Motor neuron (in vitro differentiated cells): ENCODE measurements at regions not wholly inside any gene's neighbourhood (a gene's known extent, or its start where the extent isn't known, plus 50 kb on each side); places are given as distances from the start of the nearest gene placed in this dataset.

Source experiments
- ATAC-seq, 8 experiments: fragments of 200-7000 bp; cut with Tn5 transposase; replicated peaks in 6 of 8; 2 replicates each; pipeline ENCODE4 v1.8.0; 2021; ENCODE audit warnings: mild to moderate bottlenecking in 8 of 8, moderate library complexity in 8 of 8
- H3K27ac ChIP-seq, 2 donors: fragments of 250-450 bp; sonication (Bioruptor Pico); 2 replicates each; pipeline ENCODE4 v1.9.0; 2021; ENCODE audit warnings: antibody characterized with exemption in 2 of 2, mild to moderate bottlenecking in 2 of 2, moderate library complexity in 1 of 2
- H3K4me1 ChIP-seq, 2 donors: fragments of 250-450 bp; sonication (Bioruptor Pico); replicated peaks in 1 of 2; 2 replicates each; pipeline ENCODE4 v1.6.1; 2021; ENCODE audit warnings: antibody characterized with exemption in 2 of 2, mild to moderate bottlenecking in 2 of 2, moderate library complexity in 1 of 2
- H3K4me3 ChIP-seq, 5 donors: fragments of 250-450 bp; sonication (Bioruptor Pico); 2 replicates each; pipeline ENCODE4 v1.9.0; 2021; ENCODE audit warnings: antibody characterized with exemption in 5 of 5, mild to moderate bottlenecking in 5 of 5, moderate library complexity in 4 of 5
- WGBS, 10 experiments: fragments of 450-650 bp; shearing (Covaris generic); methylation state at CpG; one replicate each; pipeline ENCODE4 v1.0.0; 2022; 5-methylcytosine and 5-hydroxymethylcytosine counted together
- in situ Hi-C, 9 experiments: fragments of 400-800 bp; cut with MboI; loops; one replicate each; pipeline ENCODE4 v1.15.0; 2021; ENCODE audit warnings: low sequenced_read_pairs in 9 of 9, low pct_unique_long_range_greater_than_20kb in 2 of 9; ENCODE audit not compliant: unreplicated experiment in 9 of 9

DNA sequence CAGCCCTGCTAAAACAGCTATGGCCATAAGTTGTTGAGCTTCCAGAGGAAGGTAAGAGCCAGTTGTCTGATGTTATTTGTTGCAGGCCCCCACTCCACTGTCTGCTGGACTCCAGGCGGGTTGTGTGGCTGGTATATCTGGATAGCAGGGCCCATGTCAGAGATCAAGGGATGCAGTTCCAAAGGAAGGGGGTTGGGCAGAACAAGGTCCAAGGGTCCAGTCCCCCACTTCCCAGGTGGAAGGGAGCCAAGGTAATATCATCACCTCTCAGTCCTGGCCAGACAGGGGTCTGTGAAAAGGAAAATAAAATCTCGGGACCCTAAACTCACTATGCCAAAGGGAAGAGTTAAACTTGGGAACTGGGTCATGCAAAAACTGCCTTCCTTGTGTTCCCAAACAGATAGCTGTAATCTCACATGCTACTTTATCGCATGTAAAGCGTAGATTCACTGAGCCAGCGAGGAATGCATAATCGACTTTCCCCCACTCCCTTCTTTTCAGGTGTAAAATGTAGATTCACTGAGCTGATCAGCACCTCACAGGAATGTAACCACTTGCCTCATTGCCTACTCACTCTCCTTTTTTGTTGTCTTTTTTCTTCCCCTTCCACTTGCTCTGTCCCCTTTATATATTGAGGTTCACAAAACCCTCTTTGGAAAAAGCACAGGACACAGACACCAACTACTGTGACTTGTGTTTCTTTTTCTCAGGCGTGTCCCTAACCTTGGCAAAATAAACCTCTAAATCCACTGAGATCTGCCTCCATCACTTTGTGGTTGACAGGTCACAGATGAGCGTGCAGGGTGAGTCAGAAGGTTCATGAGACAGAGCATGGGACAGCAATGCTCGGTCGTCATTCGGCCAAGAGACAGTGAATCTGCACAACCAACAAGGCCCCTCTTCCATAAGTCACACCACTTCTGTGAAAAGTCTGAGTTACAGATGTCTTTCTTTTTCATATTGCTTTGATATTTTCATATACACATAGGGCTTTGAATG lies 255.3 kb upstream of the SIX2 start:
- H3K4me3 ChIP-seq, result no peak overlapping the region
- peak in 1 of 8 experiments; percentile 49 for ATAC-seq
- no peak overlapping the region for H3K27ac ChIP-seq
- H3K4me1 ChIP-seq, result peaks cover 7 to 10% of the 10 kb centered on the region in 2 donors
- in situ Hi-C loops, result no loop called here
- WGBS, 10 experiments, result 75 to 100% (median 85%) methylated on average over 1 to 10 of the region's 11 CpGs; no CpG with 5 or more reads in 2 of the 10 experiments

DNA sequence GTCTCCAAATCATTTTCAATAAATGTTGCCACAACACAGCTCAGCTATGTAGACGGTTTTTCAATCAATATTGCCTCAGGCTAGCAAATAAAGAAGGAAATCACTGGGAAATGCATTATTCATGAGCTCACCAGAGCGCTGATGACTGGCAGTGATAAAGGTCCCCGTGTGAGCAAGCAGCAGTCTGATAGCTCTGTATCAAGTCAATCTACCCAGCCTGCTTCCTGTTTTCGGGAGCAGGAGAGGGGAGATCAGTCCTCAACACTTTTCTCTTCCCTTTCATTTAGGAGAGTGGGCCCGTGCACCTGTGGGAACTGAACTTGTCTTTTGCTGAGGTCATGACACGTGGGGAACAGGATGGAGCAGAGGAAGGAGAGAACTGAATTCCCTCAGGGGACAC lies 253.9 kb upstream of the SIX2 start:
- Histone ChIP-seq H3K4me1 (peaks cover 9 to 21% of the 10 kb centered on the region in 2 donors), H3K4me3 (no peak overlapping the region), H3K27ac (no peak overlapping the region)
- 26 to 71% (median 40%) methylated on average over 2 to 4 of the region's 6 CpGs; no CpG with 5 or more reads in 1 of the 10 experiments for WGBS, 10 experiments
- in situ Hi-C loops, result no loop called here
- peak; percentile 33 to 94 (median 76) for ATAC-seq

DNA sequence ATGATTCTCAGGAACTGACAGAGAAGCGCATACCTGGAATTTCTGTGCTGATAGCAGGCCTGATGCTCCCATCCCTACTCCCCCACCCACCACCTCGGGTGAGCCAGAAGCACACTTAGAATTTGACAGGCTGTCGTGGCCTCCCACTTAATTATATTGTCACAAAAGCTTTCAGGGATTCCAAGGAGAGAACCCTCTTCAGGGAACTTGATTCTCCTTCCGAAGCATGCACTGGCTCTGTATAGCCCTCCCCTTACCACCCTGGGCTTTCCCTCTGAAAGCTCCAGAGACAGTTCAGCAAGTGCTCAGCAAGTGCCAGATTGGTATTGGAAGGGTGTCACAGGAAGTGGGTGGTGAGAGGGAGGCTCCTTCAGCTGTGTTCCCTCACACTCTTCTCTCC lies 252.5 kb upstream of the SIX2 start:
- Histone ChIP-seq H3K4me3 (no peak overlapping the region), H3K27ac (no peak overlapping the region), H3K4me1 (peaks cover 23 to 35% of the 10 kb centered on the region in 2 donors)
- ATAC-seq, result no peak
- WGBS, 10 experiments, result 37 to 75% (median 57%) methylated on average over 1 to 3 of the region's 4 CpGs; no CpG with 5 or more reads in 6 of the 10 experiments
- in situ Hi-C loops, result no loop called here

DNA sequence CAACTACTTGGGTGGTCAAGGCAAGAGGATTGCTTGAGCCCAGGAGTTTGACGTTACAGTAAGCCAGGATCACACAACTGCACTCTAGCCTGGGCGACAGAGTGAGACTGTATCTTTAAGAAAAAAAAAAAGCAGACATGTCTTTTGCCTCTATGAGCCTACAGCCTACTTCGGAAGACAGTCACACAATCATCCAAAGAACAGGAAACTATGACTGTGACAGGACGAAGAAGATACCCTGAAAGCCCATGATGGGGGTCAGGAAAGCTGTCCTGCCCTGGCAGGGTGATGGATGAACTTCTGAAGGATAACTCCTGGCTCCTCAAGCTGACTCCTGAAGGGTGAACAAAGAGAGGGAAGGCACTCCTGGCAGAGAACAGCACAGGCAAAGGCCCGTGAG lies 251.7 kb upstream of the SIX2 start:
- Histone ChIP-seq H3K4me3 (no peak overlapping the region), H3K4me1 (peaks cover 27 to 40% of the 10 kb centered on the region in 2 donors), H3K27ac (no peak overlapping the region)
- in situ Hi-C loops, result no loop called here
- 27 to 80% (median 50%) methylated on average over 1 to 3 of the region's 5 CpGs; no CpG with 5 or more reads in 1 of the 10 experiments for WGBS, 10 experiments
- ATAC-seq, result no peak

DNA sequence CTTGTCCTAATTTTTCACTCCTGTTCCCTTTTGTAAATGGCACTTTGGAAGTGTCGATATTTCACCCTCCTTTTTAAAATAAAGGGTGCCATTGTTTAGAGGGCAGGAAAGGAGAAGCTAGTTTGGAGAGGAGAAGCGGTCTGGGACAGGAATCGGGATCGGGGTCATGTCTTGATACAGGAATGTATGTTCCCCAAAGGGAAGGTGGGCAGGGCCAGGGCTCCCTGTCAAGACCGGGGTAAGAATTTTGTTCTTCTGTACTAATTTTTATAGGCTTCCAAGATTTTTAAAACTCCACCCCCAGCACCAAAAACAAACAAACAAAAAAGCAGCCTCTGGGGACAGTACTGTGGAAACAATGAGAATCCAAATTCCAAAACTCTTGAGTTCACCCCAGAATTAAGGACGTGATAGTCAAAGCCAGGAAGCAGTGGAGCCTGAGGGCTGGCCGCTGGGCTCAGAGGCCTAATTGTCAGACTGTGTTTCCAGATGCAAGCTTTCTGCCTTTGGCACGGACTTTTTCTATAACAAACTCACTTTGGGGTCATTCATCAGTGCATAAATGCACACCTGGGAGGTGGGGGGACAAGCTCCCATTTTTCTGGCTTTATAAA lies 250.4 kb upstream of the SIX2 start:
- no peak for ATAC-seq
- in situ Hi-C loops, result no loop called here
- Histone ChIP-seq H3K27ac (no peak overlapping the region), H3K4me1 (peaks cover 27 to 40% of the 10 kb centered on the region in 2 donors), H3K4me3 (no peak overlapping the region)
- 0 to 93% (median 57%) methylated on average over 1 to 7 of the region's 8 CpGs; no CpG with 5 or more reads in 1 of the 10 experiments for WGBS, 10 experiments

DNA sequence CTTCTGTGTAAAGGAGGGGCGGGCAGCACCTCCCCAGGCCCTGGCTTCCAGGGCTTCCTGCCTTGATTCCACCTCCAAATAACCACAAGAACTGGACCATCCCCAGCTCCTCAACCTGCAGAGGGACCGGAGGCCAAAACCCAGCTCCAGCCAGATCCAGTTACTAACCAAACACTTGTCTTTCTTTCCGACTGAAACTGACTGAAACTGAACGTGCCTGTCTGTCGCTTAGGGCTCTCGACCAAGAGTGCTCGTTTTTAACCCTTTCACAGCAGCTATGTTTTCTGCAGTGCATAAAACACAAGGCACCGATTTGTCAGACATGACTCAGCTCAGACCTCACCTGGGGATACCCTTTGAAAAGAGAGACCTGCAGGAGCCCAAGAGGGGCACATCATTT lies 249.9 kb upstream of the SIX2 start:
- WGBS, 10 experiments, result 25 to 80% (median 52%) methylated on average over 1 to 7 of the region's 8 CpGs; no CpG with 5 or more reads in 2 of the 10 experiments
- ATAC-seq, result no peak
- in situ Hi-C loops, result no loop called here
- H3K4me3 ChIP-seq, result no peak overlapping the region
- peaks cover 27 to 40% of the 10 kb centered on the region in 2 donors for H3K4me1 ChIP-seq
- no peak overlapping the region for H3K27ac ChIP-seq

DNA sequence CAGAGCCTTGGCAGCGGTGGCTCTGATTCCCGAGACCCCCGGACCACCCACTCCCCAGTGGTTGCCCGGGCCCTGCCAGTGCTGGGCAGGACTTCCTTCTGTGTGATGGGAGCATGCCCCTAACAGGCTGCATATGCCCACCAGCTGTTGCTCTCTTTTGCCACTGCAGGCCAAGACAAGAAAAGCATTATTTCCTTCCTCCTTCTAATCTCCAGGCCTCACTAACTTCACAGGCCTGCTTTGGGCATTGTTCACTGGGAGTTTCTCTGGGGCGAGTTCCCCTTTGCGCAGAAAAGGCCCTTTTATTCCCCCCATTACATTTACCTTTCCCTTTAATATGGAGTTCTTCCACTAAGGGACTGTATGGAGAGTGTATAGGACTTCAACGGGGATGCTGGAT lies 249.1 kb upstream of the SIX2 start:
- 0 to 79% (median 67%) methylated on average over 1 to 6 of the region's 7 CpGs; no CpG with 5 or more reads in 3 of the 10 experiments for WGBS, 10 experiments

DNA sequence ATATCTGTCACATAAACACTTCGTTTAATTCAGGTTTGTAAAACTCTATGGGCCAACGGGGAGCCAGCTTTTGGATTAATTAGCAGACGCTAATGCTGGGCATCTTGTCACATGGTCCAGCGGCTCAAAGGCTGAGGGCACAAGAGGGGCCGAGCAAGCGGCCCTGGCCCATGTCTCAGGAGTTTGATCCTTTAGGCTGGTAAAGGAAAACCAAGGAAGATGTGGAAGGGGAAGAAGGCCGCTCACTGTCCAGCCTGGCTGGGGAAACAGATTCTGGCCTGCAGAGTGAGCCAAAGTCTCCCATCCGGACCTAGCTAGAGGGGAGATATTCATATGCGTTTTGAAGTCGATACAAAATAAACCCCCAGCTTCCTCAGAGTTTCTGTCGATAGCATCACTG lies 248.6 kb upstream of the SIX2 start:
- Histone ChIP-seq H3K4me3 (no peak overlapping the region), H3K4me1 (peaks cover 20 to 31% of the 10 kb centered on the region in 2 donors), H3K27ac (no peak overlapping the region)
- in situ Hi-C loops, result no loop called here
- peak in 2 of 8 experiments; percentile 8 to 15 for ATAC-seq
- WGBS, 10 experiments, result 20 to 100% (median 45%) methylated on average over 1 to 5 of the region's 11 CpGs; no CpG with 5 or more reads in 1 of the 10 experiments

More for the DNA sequence above, 249.1 kb upstream of the SIX2 start:
- no peak for ATAC-seq
- Histone ChIP-seq H3K27ac (no peak overlapping the region), H3K4me1 (peaks cover 25 to 36% of the 10 kb centered on the region in 2 donors), H3K4me3 (no peak overlapping the region)
- in situ Hi-C loops, result no loop called here

DNA sequence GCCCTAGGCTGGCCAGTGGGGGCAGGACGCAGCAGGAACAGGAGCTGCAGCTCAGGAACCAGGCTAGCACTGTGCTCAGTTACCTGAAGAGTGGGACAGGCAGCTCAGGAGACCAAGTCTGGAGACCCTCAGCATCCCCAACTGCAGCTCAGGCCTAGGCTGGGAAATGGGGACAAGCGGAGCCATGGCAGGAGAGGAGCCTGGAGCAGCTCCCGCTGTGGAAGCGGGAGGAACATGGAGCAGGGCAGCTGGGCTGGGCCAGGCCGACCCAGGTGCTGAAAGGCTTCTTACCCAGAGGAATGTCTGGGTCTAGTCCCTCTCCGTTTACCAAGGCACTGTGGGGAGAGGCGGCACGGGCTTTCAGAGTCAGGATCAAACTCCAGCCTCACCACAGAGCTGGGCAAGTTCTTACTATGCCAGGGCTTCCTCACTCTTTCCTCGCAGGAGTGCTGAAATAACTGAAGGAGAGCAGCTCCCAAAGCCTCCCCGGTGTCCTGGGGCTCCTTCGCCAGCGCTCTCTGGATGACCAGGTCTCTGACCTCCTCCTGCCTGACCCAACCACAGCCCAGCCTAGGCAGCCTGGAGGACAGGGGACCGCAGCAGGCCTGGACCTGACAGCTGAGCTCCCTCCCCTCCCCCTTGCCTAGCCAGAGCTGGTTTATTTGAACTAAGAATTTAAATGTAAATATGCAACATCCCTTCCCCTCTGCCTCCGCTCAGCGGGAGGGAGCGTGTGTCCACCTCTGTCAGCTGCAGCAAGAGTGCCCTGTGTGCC lies 247.8 kb upstream of the SIX2 start:
- WGBS, 10 experiments, result 35 to 89% (median 46%) methylated on average over 2 to 8 of the region's 16 CpGs; no CpG with 5 or more reads in 4 of the 10 experiments
- Histone ChIP-seq H3K27ac (no peak overlapping the region), H3K4me1 (peaks cover 19 to 30% of the 10 kb centered on the region in 2 donors), H3K4me3 (no peak overlapping the region)
- peak in 7 of 8 experiments; percentile 40 to 96 (median 93) for ATAC-seq
- in situ Hi-C loops, result no loop called here

DNA sequence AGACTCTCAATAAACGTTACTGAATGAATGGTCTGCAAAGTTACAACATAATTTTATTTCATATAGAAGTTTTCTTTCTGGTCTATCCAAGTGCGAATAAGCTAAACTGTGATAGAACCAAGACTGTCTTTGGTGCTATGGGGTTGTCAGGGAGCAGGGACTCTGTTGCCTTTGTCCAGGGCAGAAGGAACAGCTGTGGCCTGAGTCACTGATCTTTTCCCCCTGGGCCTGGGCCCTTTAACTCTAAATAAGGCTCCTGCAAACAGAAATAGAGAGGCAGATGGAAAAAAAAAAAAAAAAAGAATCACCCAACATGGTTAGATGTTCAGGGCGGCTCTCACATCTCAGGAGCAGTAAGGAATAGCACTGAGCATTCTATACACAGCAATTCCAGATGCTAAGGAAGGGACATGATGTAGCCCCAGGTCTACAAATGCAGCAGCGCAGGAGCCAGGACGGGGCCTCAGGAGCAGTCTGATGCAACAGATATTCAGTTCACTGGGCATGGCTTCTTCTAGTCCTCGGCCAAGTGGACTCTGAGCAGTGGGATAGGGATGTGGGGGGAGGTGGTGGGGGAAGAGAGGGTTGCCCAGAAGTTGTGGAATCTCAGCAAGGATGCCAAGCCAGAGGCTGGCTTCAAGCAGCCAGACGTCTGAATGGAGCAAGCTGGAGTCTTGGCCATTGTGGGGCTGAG lies 247.1 kb upstream of the SIX2 start:
- in situ Hi-C loops, result no loop called here
- ATAC-seq, result peak in 5 of 8 experiments; percentile 10 to 35 (median 19)
- H3K27ac ChIP-seq, result no peak overlapping the region
- no peak overlapping the region for H3K4me3 ChIP-seq
- WGBS, 10 experiments, result 14 to 100% (median 83%) methylated on average over 1 to 3 of the region's 7 CpGs; no CpG with 5 or more reads in 1 of the 10 experiments
- H3K4me1 ChIP-seq, result peaks cover 19 to 30% of the 10 kb centered on the region in 2 donors

DNA sequence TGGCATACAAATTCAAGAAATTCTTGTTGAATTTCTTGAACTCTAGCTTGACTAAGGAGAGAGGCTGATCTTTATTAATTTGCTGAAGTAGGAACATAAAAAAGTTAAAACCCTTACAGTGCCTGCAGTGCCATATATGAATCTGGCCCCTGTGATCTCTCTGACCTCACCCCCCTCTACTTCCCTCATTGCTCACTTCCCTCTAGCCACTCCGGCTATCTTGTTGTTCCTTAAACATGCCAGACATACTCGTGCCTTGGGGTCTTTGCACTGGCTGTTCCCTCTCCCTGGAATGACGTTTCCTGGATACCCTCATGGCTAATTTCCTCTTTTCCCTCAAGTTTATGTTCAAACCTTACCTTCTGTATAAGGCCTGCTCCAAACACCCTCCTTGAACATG lies 246.3 kb upstream of the SIX2 start:
- ATAC-seq, result no peak
- Histone ChIP-seq H3K27ac (no peak overlapping the region), H3K4me1 (peaks cover 19 to 30% of the 10 kb centered on the region in 2 donors), H3K4me3 (no peak overlapping the region)
- 70 to 100% (median 89%) methylated on average over 1 to 3 of the region's 3 CpGs; no CpG with 5 or more reads in 1 of the 10 experiments for WGBS, 10 experiments
- in situ Hi-C loops, result no loop called here

DNA sequence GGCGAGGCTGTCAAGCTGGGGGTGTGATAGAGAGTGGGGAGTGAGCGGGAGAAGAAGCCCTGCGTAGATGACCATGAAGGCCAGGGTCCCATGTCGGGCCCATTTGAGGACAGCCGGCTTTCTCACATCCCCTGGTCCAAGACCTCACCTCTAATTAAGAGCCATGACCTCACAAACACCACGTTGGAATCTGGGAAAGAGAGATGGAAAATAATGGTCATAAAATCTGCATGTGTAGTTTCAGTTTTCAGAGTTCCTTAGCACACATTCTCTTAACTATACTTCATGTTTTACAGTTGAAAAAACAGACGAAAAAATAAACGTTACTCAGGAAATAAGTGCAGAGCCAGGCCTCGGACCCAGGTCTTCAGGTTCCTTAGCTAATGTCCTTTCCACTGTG lies 244.8 kb upstream of the SIX2 start:
- peaks cover 19 to 27% of the 10 kb centered on the region in 2 donors for H3K4me1 ChIP-seq
- 27 to 94% (median 84%) methylated on average over 2 to 9 of the region's 9 CpGs; no CpG with 5 or more reads in 1 of the 10 experiments for WGBS, 10 experiments
- H3K27ac ChIP-seq, result no peak overlapping the region
- H3K4me3 ChIP-seq, result no peak overlapping the region
- in situ Hi-C loops, result no loop called here
- no peak for ATAC-seq
